Left lung (tissue), 4 donors: ENCODE measurements at regions not wholly inside any gene's neighbourhood (a gene's known extent, or its start where the extent isn't known, plus 50 kb on each side); places are given as distances from the start of the nearest gene placed in this dataset.
"Not testable (repeated sequence)": the region's sequence is repeated elsewhere in the genome, so short reads cannot be mapped to it uniquely, and the experiment has no call there.

Experiments used
- ATAC-seq: fragments of 200-7000 bp; cut with Tn5 transposase; one replicate; pipeline ENCODE4 v1.9.1; 2020; ENCODE audit warnings: moderate library complexity
- DNase-seq, 4 donors: peaks; one replicate each; pipeline ENCODE4 v3.0.0-alpha.2; 2013 to 2020
- H3K27ac ChIP-seq, 2 donors: fragments of 200-600 bp; sonication (generic) in 1 of 2; one replicate each; pipeline versions ENCODE4 v1.5.0 to v1.8.0; 2020 to 2021
- H3K27me3 ChIP-seq, 2 donors: fragments of 200-600 bp; sonication (generic) in 1 of 2; one replicate each; pipeline versions ENCODE4 v1.5.0 to v1.8.0; 2020 to 2021
- H3K36me3 ChIP-seq, 2 donors: fragments of 200-600 bp; sonication (generic) in 1 of 2; one replicate each; pipeline versions ENCODE4 v1.5.0 to v1.8.0; 2020 to 2021
- H3K4me1 ChIP-seq, 2 donors: fragments of 200-600 bp; one replicate each; pipeline ENCODE4 v1.8.0; 2021
- H3K4me3 ChIP-seq, 2 donors: fragments of 200-600 bp; sonication (generic) in 1 of 2; one replicate each; pipeline versions ENCODE4 v1.5.0 to v1.8.0; 2020 to 2021; ENCODE audit warnings: mild to moderate bottlenecking in 1 of 2
- H3K9me3 ChIP-seq, 2 donors: fragments of 200-600 bp; sonication (generic) in 1 of 2; one replicate each; pipeline versions ENCODE4 v1.5.0 to v1.8.0; 2020 to 2021
- CTCF ChIP-seq, 2 donors: fragments of 200-600 bp; sonication (generic) in 1 of 2; IDR thresholded peaks; one replicate each; pipeline versions ENCODE4 v1.5.0 to v1.8.0; 2021; ENCODE audit warnings: antibody characterized with exemption in 2 of 2
- intact Hi-C, 2 donors: fragments of 100-400 bp; cut with DNase I; formaldehyde crosslinking; loops; one replicate each; pipeline versions ENCODE4 v1.11.2 to v1.14.2; 2022
- donor health status: DM: no; HTN: yes; CAD: no.
- donor health status: DM: no; HTN: no; CAD: no.

GRCh38 chr13:47705185-47705584 is 295.9 kb downstream of the SUCLA2 start:
- intact Hi-C loops = no loop called here
- H3K4me3 ChIP-seq = no peak overlapping the region
- TF ChIP-seq CTCF (IDR thresholded peaks at IDR 0.05) = no peak

GRCh38 chr13:47696674-47697073 is 304.4 kb downstream of the SUCLA2 start:
- no peak overlapping the region for H3K4me3 ChIP-seq
- no peak for DNase-seq
- no peak for ATAC-seq
- no peaks in the 10 kb centered on the region for H3K36me3 ChIP-seq
- no peak for TF ChIP-seq CTCF (IDR thresholded peaks at IDR 0.05)
- no peaks in the 10 kb centered on the region for H3K4me1 ChIP-seq
- no peaks in the 10 kb centered on the region for H3K27me3 ChIP-seq
- intact Hi-C loops = no loop called here
- H3K27ac ChIP-seq = no peak overlapping the region
- no peaks in the 10 kb centered on the region for H3K9me3 ChIP-seq

More at GRCh38 chr13:47705185-47705584, 295.9 kb downstream of the SUCLA2 start:
- Histone ChIP-seq H3K9me3 (no peaks in the 10 kb centered on the region), H3K27me3 (no peaks in the 10 kb centered on the region), H3K27ac (no peak overlapping the region), H3K36me3 (no peaks in the 10 kb centered on the region), H3K4me1 (no peaks in the 10 kb centered on the region)
- DNase-seq (no peak), ATAC-seq (no peak)

GRCh38 chr13:47687577-47687976 is 313.5 kb downstream of the SUCLA2 start:
- ATAC-seq (no peak), DNase-seq (no peak)
- Histone ChIP-seq H3K36me3 (no peaks in the 10 kb centered on the region), H3K27me3 (no peaks in the 10 kb centered on the region), H3K9me3 (no peaks in the 10 kb centered on the region), H3K4me3 (no peak overlapping the region), H3K27ac (no peak overlapping the region), H3K4me1 (no peaks in the 10 kb centered on the region)
- intact Hi-C loops = no loop called here
- TF ChIP-seq CTCF (IDR thresholded peaks at IDR 0.05) = no peak

- ATAC-seq, H3K4me1 ChIP-seq, DNase-seq, H3K27me3 ChIP-seq, H3K4me3 ChIP-seq, H3K36me3 ChIP-seq, H3K27ac ChIP-seq, intact Hi-C loops, H3K9me3 ChIP-seq: not testable (repeated sequence)
Observed at GRCh38 chr13:47685156-47685555, 315.9 kb downstream of the SUCLA2 start.

- DNase-seq (no peak), ATAC-seq (no peak)
- no peaks in the 10 kb centered on the region for H3K9me3 ChIP-seq
- no peak overlapping the region for H3K4me3 ChIP-seq
- no peak overlapping the region for H3K27ac ChIP-seq
- no peaks in the 10 kb centered on the region for H3K27me3 ChIP-seq
- no peaks in the 10 kb centered on the region for H3K36me3 ChIP-seq
- intact Hi-C loops = no loop called here
- TF ChIP-seq CTCF (IDR thresholded peaks at IDR 0.05) = no peak
- H3K4me1 ChIP-seq = no peaks in the 10 kb centered on the region
Observed at GRCh38 chr13:47680748-47681147, 320.3 kb downstream of the SUCLA2 start.

GRCh38 chr13:47679401-47679800 is 321.7 kb downstream of the SUCLA2 start:
- no peaks in the 10 kb centered on the region for H3K36me3 ChIP-seq
- no peak for TF ChIP-seq CTCF (IDR thresholded peaks at IDR 0.05)
- H3K9me3 ChIP-seq = no peaks in the 10 kb centered on the region

More at GRCh38 chr13:47679401-47679800, 321.7 kb downstream of the SUCLA2 start:
- ATAC-seq (no peak), DNase-seq (no peak)
- Histone ChIP-seq H3K4me3 (no peak overlapping the region), H3K27ac (no peak overlapping the region), H3K4me1 (no peaks in the 10 kb centered on the region), H3K27me3 (no peaks in the 10 kb centered on the region)
- intact Hi-C loops = no loop called here
